Activated T-cell treated with anti-CD3 and anti-CD28 coated beads, Interleukin-2, amount 50 U/mL, for 4 hours (primary cell): ENCODE measurements at regions not wholly inside any gene's neighbourhood (a gene's known extent, or its start where the extent isn't known, plus 50 kb on each side); places are given as distances from the start of the nearest gene placed in this dataset.
"Not testable (repeated sequence)": the region's sequence is repeated elsewhere in the genome, so short reads cannot be mapped to it uniquely, and the experiment has no call there.

Experiments
- ATAC-seq, 2 donors: fragments of 200-7000 bp; cut with Tn5 transposase; one replicate each; pipeline ENCODE4 v1.10.0; 2021
- DNase-seq: peaks from one replicate; pipeline ENCODE4 v3.0.0-alpha.2; 2020
- H3K27me3 Mint-ChIP-seq: one replicate; pipeline ENCODE4 v1.8.0; 2021; ENCODE audit warnings: low read depth, mixed read lengths
- H3K36me3 Mint-ChIP-seq: one replicate; pipeline ENCODE4 v1.8.0; 2022; ENCODE audit warnings: mixed read lengths; ENCODE audit not compliant: insufficient read depth
- H3K4me1 Mint-ChIP-seq: one replicate; pipeline ENCODE4 v1.8.0; 2021; ENCODE audit warnings: low read depth, mixed read lengths
- H3K4me3 Mint-ChIP-seq: one replicate; pipeline ENCODE4 v1.8.0; 2021; ENCODE audit warnings: mild to moderate bottlenecking, moderate library complexity, mixed read lengths
- H3K9me3 Mint-ChIP-seq: one replicate; pipeline ENCODE4 v1.8.0; 2021; ENCODE audit warnings: mixed read lengths

- not testable (repeated sequence) for ATAC-seq, DNase-seq, H3K4me3 Mint-ChIP-seq, H3K36me3 Mint-ChIP-seq, H3K27me3 Mint-ChIP-seq, H3K9me3 Mint-ChIP-seq, H3K4me1 Mint-ChIP-seq
These were observed 676.6 kb upstream of the AMELY start for GRCh38 chrY:7588176-7588575.

DNA sequence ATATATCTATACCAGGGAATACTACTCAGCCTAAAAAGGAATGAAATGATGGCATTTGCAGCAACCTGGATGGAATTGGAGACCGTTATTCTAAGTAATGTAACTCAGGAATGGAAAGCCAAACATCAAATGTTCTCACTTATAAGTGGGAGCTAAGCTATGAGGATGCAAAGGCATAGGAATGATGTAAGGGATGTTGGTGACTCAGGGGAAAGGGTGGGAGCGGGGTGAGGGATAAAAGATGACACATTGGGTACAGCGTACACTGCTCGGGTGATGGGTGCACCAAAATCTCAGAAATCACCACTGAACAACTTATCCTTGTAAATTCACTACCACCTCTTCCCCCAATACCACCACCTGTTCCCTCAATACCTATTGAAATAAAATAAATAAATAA lies 651.0 kb upstream of the AMELY start:
- Mint-ChIP-seq H3K36me3 (no peaks in the 10 kb centered on the region), H3K4me1 (no peaks in the 10 kb centered on the region), H3K27me3 (peaks cover 3% of the 10 kb centered on the region), H3K4me3 (no peak overlapping the region), H3K9me3 (no peaks in the 10 kb centered on the region)
- DNase-seq (no peak), ATAC-seq (no peak)

- ATAC-seq (no peak), DNase-seq (no peak)
- H3K4me1 Mint-ChIP-seq, result no peaks in the 10 kb centered on the region
- H3K9me3 Mint-ChIP-seq, result no peaks in the 10 kb centered on the region
- H3K4me3 Mint-ChIP-seq, result no peak overlapping the region
- no peaks in the 10 kb centered on the region for H3K36me3 Mint-ChIP-seq
- H3K27me3 Mint-ChIP-seq, result no peaks in the 10 kb centered on the region
These were observed 646.1 kb upstream of the AMELY start for GRCh38 chrY:7557675-7558074.

GRCh38 chrY:7555006-7555405 lies 643.5 kb upstream of the AMELY start:
- no peak for ATAC-seq
- Mint-ChIP-seq H3K9me3 (no peaks in the 10 kb centered on the region), H3K4me3 (no peak overlapping the region), H3K36me3 (no peaks in the 10 kb centered on the region), H3K27me3 (no peaks in the 10 kb centered on the region), H3K4me1 (no peaks in the 10 kb centered on the region)
- DNase-seq, result no peak

DNA sequence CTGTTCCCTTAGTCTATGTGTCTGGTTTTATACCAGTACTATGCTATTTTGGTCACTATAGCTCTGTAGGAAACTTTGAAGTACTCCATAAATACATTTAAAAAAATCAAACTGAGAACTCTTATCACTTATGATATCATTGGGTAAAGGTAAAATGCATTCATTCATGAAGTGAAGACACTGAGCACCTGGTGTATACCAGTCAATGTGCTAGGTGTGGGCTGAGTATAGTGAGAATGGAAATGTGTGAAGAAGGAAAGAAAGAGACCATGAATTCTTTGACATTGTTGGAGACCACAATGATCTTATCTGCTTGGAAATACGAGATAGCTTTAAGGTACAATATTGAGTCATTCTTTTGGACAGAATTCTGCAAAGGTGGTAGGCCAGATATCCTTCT lies 633.5 kb upstream of the AMELY start:
- Mint-ChIP-seq H3K36me3 (no peaks in the 10 kb centered on the region), H3K9me3 (no peaks in the 10 kb centered on the region), H3K4me3 (no peak overlapping the region), H3K27me3 (peaks cover 4% of the 10 kb centered on the region), H3K4me1 (peaks cover 10% of the 10 kb centered on the region)
- no peak for DNase-seq
- peak in 1 of 2 donors; percentile 70 for ATAC-seq

DNA sequence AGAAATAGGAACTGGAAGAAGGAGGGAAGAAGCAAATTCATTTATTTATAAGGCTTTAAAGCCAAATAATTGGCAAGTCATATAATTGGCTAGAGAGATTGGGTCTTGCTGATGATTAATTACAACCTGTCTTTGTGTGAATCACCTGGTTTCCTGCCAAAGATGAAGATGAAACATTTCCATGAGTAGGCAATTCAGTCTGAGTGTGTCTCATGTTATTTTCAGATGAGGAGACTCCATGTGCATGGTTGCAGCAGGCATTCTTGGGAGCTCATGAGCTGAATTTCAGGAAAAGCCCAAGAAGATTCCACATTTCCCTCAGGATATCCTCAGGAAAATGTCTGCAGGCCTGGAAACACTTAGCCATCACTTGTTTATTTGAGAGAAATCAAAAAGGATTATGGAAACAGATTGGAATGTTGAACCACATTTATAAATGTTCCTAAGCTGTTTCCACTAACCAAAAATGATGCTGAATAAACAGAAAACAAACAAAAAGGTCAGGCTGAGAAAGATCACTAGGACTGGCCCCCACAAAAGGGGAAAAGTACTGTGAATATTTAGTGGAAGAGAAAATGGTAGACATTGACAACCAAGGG lies 632.7 kb upstream of the AMELY start:
- DNase-seq (no peak), ATAC-seq (no peak)
- no peaks in the 10 kb centered on the region for H3K36me3 Mint-ChIP-seq
- no peaks in the 10 kb centered on the region for H3K9me3 Mint-ChIP-seq
- H3K27me3 Mint-ChIP-seq, result peaks cover 4% of the 10 kb centered on the region
- H3K4me3 Mint-ChIP-seq, result no peak overlapping the region
- peaks cover 10% of the 10 kb centered on the region for H3K4me1 Mint-ChIP-seq

- ATAC-seq (no peak), DNase-seq (no peak)
- H3K36me3 Mint-ChIP-seq, result no peaks in the 10 kb centered on the region
- H3K4me1 Mint-ChIP-seq, result peaks cover 10% of the 10 kb centered on the region
- peaks cover 4% of the 10 kb centered on the region for H3K27me3 Mint-ChIP-seq
- H3K4me3 Mint-ChIP-seq, result no peak overlapping the region
- no peaks in the 10 kb centered on the region for H3K9me3 Mint-ChIP-seq
These were observed 632.0 kb upstream of the AMELY start for GRCh38 chrY:7543506-7543905.

GRCh38 chrY:7542256-7542858 lies 630.8 kb upstream of the AMELY start:
- no peak for DNase-seq
- Mint-ChIP-seq H3K4me3 (no peak overlapping the region), H3K9me3 (no peaks in the 10 kb centered on the region), H3K36me3 (no peaks in the 10 kb centered on the region), H3K27me3 (peaks cover 4% of the 10 kb centered on the region), H3K4me1 (peaks cover 10% of the 10 kb centered on the region)
- no peak for ATAC-seq

- DNase-seq (no peak), ATAC-seq (no peak)
- no peaks in the 10 kb centered on the region for H3K36me3 Mint-ChIP-seq
- H3K4me1 Mint-ChIP-seq, result no peaks in the 10 kb centered on the region
- peaks cover 6% of the 10 kb centered on the region for H3K27me3 Mint-ChIP-seq
- no peak overlapping the region for H3K4me3 Mint-ChIP-seq
- H3K9me3 Mint-ChIP-seq, result no peaks in the 10 kb centered on the region
These were observed 617.8 kb upstream of the AMELY start for GRCh38 chrY:7529396-7529795.

DNA sequence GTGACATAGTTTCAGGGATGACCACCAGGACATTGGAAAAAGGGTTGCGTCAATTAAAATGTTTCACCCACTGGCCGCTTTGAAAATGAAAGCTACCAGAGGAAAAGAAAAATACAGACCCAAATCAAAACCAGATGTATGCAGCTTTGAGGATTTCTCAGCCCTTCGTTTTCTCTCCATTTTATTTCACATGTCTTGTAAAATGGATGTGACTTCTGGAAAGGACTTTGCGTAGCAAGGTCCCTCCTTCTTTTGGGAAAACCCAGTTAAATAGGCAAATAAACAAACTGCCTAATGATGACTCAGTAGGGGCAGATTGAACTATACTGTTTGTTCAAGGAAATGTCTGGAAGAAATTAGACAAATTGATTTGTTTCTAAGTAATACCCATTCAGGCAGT lies 616.0 kb upstream of the AMELY start:
- H3K9me3 Mint-ChIP-seq, H3K27me3 Mint-ChIP-seq, DNase-seq, H3K4me3 Mint-ChIP-seq, ATAC-seq, H3K36me3 Mint-ChIP-seq, H3K4me1 Mint-ChIP-seq: not testable (repeated sequence)

DNA sequence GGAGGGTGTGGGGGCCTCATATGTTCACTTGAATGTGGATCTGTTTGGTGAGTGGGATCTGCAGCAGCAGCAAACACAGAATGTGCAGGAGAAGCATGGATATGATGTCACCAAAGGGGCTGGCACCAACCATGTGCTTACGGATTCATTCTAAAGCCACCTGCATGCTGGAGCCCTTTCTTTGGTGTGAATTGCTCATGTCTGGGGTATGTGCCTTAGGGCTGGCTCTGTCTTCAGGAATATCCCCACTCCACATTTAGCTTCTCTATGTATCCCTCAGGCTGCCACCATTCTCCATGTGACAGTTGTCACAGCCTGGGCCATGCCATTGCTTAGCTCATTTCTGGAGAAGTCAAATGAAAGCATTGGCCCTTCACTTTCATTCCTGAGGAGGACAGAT lies 606.8 kb upstream of the AMELY start:
- ATAC-seq, result no peak
- H3K9me3 Mint-ChIP-seq, result no peaks in the 10 kb centered on the region
- H3K27me3 Mint-ChIP-seq, result no peaks in the 10 kb centered on the region
- no peaks in the 10 kb centered on the region for H3K36me3 Mint-ChIP-seq
- no peak overlapping the region for H3K4me3 Mint-ChIP-seq
- no peak for DNase-seq
- H3K4me1 Mint-ChIP-seq, result no peaks in the 10 kb centered on the region

- Mint-ChIP-seq H3K36me3 (no peaks in the 10 kb centered on the region), H3K27me3 (no peaks in the 10 kb centered on the region), H3K9me3 (no peaks in the 10 kb centered on the region), H3K4me1 (no peaks in the 10 kb centered on the region), H3K4me3 (no peak overlapping the region)
- DNase-seq (no peak), ATAC-seq (no peak)
These were observed 604.7 kb upstream of the AMELY start for GRCh38 chrY:7516268-7516667.

- H3K4me3 Mint-ChIP-seq, result no peak overlapping the region
- no peak for ATAC-seq
- H3K4me1 Mint-ChIP-seq, result no peaks in the 10 kb centered on the region
- DNase-seq, result no peak
- H3K36me3 Mint-ChIP-seq, result no peaks in the 10 kb centered on the region
- H3K27me3 Mint-ChIP-seq, result no peaks in the 10 kb centered on the region
- no peaks in the 10 kb centered on the region for H3K9me3 Mint-ChIP-seq
These were observed 604.3 kb upstream of the AMELY start for GRCh38 chrY:7515812-7516211.

DNA sequence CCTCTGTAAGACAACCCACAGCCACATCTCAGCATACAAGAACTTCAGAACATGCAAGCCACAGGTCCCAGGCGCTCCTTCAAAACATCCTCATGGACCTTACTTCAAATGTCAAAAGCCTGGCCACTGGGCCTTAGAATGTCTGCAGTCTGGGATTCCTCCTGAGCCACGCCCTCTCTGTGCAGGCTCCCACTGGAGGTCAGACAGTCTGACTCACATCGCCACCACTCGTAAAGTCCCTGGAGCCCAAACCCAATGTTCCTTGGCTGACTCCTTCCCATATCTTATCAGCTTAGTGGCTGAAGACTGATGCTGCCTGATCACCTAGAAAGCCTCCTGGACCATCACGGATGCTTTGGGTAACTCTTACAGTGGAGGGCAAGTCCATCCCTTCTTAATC lies 591.3 kb upstream of the AMELY start:
- Mint-ChIP-seq H3K4me1 (no peaks in the 10 kb centered on the region), H3K36me3 (no peaks in the 10 kb centered on the region), H3K27me3 (peaks cover 2% of the 10 kb centered on the region), H3K4me3 (no peak overlapping the region), H3K9me3 (peaks cover 7% of the 10 kb centered on the region)
- ATAC-seq (no peak), DNase-seq (no peak)

GRCh38 chrY:7501236-7501635 lies 589.7 kb upstream of the AMELY start:
- no peaks in the 10 kb centered on the region for H3K36me3 Mint-ChIP-seq
- H3K27me3 Mint-ChIP-seq, result peaks cover 4% of the 10 kb centered on the region
- DNase-seq (no peak), ATAC-seq (no peak)
- no peak overlapping the region for H3K4me3 Mint-ChIP-seq
- peaks cover 7% of the 10 kb centered on the region for H3K9me3 Mint-ChIP-seq
- no peaks in the 10 kb centered on the region for H3K4me1 Mint-ChIP-seq
